Lung microvascular endothelial cell (primary cell): ENCODE measurements at regions not wholly inside any gene's neighbourhood (a gene's known extent, or its start where the extent isn't known, plus 50 kb on each side); places are given as distances from the start of the nearest gene placed in this dataset.
"Not testable (repeated sequence)": the region's sequence is repeated elsewhere in the genome, so short reads cannot be mapped to it uniquely, and the experiment has no call there.

Experiments used
- DNase-seq, 2 donors: peaks; one replicate each; pipeline versions ENCODE4 v3.0.0 to v3.0.0-alpha.2; 2010; ENCODE audit warnings: low read depth in 2 of 2

DNA sequence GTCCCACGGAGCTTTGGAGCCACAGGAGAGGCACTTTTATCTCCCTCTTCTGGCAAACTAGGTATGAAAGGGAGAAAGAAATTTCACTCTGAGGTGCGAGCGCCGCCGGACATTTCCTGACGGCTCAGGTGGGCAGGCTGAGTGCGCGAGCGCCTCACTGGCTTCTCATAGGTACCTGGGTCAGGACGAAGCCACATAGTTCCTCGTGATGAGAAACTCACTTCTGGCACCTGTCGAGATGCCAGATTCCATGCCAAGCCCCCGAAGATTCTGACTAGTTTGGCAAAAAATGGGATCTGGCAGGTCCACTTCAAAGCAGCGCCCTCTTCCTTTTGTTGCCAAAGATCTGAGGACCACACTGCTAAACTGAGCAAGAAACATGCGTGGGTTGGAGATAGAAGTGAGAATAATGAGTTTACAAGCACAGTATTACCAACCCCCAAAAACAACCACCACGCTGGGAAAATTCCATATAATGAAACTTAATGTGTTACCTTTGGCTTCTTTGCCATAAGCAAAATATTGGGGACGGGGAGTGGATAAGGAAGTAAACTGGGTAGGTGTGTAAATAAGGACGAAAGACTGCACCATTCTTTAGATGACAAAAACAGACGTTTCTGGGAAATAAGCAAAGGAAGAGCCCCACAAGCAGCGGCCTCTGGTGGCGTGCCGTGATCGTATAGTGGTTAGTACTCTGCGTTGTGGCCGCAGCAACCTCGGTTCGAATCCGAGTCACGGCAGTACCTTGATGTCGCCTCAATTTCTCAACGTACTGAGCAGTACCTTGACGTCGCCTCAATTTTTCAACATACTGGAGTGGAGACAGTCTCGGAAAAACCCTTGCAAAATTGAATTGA, 89.8 kb upstream of the PRSS16 start:
- DNase-seq, result peak; percentile 64 to 65

DNA sequence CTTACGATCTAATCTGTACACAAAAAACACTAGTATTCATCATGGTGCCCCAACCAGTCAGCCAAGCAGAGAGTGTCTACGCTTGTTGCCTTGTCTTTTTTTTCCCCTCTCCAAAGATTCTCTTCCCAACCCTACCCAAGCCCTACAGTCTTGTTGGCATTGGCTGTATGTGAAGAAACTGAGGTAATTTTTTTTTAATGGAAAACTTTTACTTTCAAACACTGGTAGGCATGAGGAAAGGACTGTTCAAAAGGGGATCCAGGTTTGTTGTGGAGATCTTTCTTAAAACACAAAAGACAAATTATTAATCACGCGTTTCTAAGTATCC, 89.2 kb upstream of the PRSS16 start:
- no peak for DNase-seq

DNA sequence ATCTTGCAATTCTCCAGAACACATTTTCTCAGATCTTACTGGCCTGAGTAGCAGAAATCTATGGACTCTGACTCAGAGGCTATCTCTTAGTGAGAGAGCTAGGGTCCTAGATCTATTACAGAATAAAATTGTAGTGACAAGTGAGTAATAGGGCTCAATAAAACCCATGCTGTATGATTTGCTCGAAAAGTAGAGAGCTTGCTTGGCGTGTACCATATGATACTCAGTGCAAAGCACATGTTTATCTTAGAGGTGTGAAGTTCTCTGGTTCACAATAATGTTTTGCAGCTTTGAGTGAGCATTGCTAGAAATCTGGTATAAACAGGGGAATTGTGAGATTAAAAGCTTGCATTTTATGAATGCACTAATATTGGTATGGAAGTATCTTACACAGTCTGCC, 87.8 kb upstream of the PRSS16 start:
- no peak for DNase-seq

DNA sequence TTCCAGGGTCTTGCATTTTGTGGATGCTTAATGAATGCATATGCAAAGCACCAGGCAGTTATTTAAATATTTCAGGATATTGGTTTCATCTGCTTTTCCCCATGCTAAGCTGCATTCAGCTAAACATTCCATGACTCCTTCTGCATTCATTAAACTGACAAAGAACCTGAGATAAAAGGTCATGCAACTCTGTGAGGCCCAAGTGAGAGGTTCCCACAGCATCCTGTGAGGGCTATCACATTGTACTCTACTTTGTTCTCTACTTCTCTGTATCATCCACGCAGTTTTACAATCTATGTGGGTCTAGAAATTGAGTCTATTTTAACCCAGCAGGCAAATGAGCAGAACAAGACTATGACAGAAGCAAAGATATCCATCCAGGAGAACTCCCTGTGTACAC, 86.4 kb upstream of the PRSS16 start:
- DNase-seq, result no peak

DNA sequence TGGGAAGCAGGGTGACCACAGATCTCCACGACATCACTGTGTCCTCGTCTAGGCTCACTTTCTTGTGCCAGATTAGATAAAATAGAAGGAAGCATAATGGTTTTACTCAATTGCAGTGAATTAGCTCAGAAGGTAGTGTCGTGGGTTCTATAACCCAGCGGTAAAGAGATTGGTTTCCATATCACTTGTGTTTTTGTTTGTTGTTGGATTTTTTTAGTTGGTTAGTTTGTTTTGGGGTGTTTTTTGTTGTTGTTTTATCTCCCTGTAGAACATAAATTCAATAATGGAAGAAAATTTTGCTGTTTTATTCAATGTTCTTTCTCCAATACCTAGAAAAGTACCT, 85.9 kb upstream of the PRSS16 start:
- DNase-seq, result no peak

DNA sequence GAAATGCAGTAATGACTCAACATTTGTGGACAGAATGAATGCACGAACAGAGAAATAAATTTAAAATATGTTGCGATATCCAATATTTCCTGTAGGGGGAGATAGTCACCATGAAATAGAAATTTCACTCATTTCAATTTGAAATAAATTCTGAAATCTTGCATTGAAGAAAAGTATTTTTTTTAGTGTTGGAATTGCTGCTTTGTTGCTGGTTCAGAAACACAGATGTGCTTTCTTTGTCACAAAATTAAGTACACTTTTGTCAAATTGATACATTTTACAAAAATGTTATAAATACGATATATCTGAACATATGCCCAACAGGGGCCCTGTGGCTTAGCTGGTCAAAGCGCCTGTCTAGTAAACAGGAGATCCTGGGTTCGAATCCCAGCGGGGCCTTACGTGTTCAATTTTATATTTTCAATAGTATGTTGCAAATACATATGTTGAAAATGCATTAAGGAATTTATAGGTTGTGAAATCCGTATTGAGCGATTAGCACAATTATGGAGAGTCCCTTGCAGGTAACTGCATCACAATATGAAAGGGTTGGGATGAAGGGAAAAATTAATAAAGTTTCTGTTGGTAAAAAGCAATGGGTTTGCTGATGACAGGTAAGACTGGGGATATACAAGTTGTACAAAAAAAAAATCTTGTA, 85.4 kb upstream of the PRSS16 start:
- peak; percentile 47 to 52 for DNase-seq

DNA sequence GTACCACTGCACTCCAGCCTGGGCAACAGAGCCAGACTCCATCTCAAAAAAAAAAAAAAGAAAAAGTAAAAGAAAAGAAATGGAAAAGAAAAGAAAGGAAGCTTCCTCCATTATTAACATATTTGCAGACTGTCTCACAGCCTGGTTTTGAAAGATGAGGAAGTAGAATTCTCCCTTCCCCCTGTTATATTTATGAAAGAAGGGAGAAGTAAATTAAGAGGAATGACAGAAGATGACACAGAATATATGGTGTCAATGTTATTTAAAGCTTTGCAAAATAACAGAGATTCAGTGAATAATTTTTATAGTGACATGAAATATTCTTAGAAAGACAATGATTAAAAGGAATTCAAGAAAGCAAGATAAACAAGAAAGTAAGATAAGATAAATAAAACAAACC, 83.7 kb upstream of the PRSS16 start:
- DNase-seq, result no peak

DNA sequence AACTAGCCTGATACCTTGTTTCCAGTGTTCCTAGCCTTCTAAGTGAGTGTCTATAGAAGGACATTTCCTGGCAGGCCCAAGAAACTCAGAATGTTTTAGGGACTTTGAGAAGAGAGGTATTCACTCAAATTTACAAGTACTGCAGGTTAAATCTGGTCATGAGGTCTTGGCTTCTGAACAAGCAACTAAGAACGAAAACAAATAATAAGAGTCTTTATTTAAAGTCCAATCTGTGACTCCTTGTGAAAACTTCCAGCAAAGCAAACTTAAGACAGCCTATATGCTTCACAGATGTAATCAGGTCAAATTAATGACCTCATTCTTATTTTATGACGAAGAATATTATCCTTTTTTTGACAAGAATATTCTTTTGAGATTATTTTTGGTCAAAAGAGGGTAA, 79.4 kb upstream of the PRSS16 start:
- DNase-seq, result no peak

DNA sequence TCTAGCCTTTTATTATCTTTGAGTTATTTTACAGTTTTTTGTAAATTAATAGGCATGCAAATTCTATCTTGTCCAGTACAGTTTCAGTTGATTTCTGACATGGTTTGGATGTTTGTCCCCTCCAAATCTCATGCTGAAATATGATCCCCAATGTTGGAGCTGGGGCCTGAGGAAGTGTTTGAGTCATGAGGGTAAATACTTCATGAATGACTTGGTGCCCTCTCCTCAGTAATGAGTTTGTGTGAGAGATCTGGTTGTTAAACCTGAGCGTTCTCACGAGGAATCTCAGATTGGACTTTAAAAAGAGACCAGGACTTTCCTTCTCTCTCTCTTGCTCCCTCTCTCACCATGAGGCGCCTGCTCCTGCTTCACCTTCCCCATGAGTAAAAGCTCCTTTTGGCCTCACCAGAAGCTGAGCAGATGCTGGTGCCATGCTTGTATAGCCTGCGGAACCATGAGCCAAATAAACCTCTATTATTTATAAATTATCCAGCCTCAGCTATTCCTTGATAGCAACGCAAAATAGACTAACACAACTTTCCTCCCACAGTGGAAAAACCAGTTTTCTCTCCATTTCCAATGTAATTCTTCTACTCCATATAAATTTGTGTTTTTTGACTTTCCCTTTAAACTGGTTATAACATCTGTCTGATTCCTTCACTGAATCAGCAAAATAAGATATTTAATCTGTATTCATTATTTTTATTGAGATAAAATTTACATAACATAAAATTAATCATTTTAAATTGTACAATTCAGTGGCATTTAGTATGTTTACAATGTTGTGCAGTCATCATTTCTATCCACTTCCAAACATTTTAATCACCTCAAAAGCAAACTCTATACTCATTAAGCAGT, 78.7 kb upstream of the PRSS16 start:
- peak in 1 of 2 donors; percentile 51 for DNase-seq

DNA sequence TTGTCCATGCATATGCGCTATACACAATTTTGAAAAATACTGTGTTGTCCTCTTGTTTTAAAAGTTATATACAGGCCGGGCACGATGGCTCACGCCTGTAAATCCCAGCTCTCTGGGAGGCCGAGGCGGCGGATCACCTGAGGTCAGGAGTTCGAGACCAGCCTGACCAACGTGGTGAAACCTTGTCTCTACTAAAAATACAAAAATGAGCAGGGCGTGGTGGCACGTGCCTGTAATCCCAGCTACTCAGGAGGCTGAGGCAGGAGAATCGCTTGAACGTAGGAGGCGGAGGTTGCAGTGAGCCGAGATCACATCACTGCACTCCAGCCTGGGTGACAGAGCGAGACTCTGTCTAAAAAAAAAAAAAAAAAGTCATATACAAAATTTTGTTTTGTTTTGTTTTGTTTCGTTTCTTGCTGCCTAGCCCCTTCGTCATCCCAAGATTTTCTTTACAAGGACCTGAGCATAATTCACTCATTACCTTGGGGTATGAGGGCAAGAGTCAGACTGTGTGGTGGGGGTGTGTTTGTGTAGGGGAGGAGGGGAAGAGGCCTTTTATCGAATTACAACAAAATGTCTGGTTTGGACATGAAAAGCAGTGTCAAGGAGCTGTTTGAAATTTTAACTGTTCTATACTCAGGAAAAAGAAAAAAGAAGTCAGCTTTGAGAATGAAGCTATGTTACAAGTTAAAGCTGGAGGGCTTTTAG, 74.8 kb upstream of the PRSS16 start:
- DNase-seq, result not testable (repeated sequence)

DNA sequence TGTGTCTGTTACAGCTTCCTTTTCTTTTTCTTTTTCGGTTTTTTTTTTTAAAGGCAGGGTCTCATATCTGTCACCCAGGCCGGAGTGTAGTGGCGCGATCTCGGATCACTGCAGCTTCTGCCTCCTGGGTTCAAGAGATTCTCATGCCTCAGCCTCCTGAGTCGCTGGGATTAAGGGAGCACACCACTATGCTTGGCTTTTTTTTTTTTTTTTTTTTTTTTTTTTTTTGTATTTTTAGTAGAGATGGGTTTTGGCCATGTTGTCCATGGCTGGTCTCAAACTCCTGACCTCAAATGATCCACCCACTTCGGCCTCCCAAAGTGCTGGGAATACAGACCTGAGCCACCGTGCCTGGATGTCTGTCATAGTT, 74.3 kb upstream of the PRSS16 start:
- not testable (repeated sequence) for DNase-seq

DNA sequence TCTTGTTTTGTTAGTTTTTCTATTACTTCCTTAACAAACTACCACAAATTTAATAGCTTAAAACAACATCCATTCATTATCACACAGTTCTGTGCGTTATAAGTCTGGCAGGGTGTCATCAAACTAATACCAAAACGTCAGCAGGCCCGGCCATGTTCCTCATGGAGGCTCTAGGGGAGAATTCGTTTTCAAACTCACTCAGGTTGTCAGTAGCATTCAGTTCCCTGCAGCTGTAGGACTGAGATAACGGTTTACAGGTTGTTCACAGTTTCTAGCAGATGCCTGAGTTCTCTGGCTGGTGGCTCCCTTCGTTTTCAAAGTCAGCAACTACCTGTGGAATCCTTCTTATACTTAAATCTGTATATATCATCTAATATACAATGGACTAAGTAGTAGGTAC, 72.5 kb upstream of the PRSS16 start:
- no peak for DNase-seq

DNA sequence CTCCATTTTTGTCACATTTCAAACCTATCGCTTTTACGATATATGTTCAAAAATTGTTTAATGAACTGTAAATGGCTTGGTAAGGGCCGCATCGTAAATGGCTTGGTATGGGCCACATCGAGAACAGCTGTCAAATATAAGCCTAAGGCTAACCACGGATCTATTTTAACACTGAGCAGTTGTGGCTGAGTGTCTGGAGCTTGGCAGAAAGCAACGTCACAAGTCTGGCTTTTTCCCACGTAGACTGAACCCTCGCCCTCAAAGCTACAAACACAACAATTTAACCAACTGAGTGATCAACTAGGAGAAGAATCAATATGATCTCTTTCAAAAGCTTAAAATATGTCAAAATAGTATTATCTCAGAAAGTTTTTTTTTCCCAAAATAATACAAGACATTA, 71.4 kb upstream of the PRSS16 start:
- DNase-seq, result no peak

DNA sequence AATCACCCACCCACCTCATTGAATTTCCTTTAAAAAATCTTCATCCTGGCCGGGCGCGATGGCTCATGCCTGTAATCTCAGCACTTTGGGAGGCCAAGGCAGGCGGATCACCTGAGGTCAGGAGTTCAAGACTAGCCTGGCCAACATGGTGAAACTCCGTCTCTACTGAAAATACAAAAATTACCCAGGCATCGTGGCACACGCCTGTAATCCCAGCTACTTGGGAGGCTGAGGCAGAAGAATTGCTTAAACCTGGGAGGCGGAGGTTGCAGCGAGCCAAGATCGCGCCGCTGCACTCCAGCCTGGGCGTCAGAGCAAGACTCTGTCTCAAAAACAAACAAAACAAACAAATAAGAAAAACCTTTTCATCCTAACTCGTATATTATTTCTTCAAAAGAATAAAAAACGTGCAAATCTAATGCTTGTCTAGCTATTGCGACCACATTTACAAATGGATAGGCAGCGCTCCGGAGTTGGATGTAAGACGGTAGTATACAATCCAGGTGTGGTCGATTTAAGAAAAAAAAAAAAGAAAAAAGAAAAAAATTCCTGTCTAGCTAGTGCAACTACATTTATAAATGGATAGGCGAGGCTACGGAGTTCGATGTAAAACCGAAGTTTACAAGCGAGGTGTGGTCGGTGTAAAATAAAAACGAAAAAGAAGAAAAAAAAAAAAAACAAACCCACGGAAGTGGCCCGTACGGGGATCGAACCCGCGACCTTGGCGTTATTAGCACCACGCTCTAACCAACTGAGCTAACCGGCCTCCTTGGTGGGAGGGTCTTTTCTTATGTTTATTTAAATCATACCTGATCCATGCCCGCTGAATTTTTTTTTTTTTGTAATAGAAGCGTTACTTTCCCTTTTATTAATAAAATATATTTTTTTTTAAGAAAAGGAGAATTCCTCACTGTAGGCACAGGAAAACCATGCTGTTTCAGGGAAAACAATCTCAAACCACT, 70.7 kb upstream of the PRSS16 start:
- DNase-seq, result peak; percentile 58 to 70

DNA sequence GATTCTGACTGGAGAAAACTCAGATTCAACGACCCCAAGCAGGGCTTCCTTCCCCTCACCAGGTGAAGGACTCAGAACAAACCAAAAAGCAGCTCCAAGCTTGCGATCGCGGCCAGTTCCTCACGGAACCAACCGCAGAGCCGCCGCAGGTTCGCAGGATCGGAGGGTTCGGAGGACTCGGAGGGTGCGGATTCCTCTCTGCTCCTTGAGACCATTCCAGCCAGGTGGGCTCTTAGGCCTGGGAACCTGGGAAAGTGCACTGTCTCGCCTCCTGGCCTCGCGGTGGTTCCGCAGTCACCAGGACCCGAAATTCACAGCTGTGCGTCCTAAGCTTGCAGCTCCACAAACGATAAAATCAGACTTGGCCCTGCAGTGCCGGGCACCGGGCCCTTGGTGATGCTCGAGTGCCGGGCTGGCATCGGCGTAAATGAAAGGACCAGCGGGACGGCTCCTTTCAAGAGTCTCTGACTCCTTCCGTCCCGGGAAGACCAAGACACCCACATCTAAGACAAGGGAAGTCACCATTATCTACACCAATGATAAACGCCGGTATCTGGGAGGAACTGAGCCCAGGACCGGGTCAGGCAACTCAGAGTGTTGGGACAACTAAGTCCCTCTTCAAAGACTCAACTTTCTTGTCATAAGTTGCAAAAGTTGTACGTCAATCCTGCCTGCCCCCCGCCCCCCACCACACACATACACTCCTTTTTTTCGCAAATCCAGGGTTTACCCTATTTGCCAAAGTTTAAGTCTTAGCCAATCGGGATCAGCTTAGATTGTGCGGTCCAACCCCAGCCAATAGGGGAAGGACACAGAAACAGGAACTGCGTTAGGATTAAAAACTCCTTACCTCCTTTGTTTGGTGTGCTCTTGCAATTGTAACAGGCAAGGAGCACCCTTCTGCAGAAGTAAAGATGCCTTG, 69.8 kb upstream of the PRSS16 start:
- peak; percentile 69 to 89 for DNase-seq

DNA sequence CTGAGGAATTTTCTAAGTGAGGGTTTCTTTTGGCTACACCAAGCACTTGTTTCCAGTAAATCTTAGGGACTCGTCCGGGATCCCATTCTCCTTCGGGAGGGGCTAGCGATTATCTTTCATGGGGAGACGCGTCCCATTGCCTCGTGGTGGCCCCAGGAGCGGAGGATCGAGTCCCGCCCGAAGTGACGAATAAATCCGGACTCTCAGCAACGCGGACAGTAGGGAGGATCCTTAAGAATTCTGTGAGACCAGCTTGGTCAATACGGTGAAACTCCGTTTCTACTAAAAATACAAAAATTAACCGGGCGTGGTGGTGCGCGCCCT, 69.1 kb upstream of the PRSS16 start:
- DNase-seq, result no peak

DNA sequence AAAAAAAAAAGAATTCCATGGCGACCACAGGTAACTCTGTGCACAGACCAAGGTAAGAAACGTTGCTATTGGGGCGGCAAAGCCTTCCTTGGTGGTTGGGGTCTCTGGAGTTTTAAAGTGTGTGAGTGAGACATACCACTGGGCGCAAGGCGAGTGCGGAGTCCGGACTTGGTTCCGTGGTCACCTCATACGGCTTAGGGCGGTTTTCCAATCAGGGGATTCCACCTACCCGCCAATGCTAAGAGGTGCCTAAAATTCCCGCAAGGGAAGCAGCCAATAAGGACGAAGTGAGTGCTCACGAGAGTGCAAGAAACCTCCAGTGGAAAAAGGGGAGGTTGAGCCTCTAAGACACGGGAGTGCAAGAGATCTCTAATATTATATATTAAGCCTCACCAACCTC, 68.6 kb upstream of the PRSS16 start:
- DNase-seq, result no peak

DNA sequence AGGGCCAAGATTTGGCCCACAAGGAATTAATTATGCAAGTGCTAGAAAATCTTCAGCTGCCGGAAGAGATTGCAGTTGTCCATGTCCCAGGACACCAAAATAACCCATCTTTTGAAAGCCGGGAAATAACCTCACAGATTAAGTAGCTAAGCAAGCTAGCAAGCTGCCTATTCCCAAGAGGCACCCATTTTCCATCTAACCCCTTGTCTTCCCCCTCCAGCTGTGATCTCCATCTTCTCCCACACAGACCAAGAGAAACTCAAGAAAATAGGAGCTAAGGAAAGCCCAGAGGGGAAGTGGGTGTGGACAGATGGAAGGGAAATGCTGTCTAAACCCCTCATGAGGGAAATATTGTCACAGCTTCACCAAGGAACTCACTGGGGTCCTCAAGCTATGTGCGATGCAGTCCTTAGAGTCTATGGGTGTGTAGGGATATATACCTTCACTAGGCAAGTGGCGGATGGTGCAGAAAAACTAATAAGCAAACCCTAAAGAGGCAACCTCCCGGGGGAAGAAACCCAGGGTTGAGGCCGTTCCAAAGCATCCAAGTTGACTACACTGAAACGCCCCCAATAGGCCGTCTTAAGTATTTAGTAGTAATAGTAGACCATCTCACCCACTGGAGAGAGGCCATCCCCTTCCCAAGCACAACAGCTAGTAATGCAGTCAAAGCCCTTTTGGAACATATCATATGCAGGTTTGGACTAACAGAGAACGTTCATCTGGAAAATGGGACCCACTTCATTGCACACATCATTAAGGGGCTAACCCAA, 64.3 kb upstream of the PRSS16 start:
- DNase-seq, result no peak
